GM21786 (cell line): ENCODE measurements at regions not wholly inside any gene's neighbourhood (a gene's known extent, or its start where the extent isn't known, plus 50 kb on each side); places are given as distances from the start of the nearest gene placed in this dataset.

ENCODE experiments used
- ATAC-seq: cut with Tn5 transposase; IDR thresholded peaks from one replicate; pipeline ENCODE4 v1.9.1; 2021; ENCODE audit not compliant: unreplicated experiment

DNA sequence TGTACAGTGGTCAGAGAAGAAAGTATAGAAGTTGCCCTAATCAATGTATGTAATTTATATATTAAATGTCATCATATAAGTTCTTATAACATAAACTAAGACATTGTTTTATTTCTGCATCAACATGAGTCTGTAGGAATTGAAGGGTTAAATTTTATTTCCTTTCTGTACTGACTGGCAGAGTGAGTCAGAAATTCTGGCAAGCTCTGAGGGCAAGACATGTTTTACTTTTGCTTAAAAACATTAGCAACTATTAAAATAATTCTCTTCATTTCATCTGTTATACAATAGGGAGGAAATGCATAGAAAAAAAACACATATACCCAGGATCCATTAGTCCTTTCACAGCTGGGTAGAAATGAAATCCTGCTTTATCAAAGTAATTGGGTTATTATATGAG, 171.4 kb upstream of the ALCAM start:
- ATAC-seq, result no peak

DNA sequence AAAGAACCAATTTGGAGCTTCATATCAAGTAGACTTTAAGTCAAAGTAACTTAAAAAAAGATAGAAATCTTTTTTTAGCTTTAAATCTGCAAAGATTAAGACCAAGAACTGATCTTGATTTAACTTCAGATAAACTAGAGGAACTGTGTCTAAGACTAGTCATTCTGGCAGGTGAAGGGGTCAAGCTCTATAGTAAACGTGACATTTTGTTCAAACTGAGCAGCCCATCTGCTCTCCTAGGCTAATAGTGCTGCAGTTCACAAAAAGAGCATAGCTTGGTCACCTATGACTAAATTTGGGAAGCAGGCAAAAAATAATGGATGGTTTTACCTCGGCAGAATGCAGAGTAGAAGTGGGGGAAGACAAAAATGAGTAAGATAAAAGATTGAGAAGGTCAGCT, 168.8 kb upstream of the ALCAM start:
- ATAC-seq, result no peak

DNA sequence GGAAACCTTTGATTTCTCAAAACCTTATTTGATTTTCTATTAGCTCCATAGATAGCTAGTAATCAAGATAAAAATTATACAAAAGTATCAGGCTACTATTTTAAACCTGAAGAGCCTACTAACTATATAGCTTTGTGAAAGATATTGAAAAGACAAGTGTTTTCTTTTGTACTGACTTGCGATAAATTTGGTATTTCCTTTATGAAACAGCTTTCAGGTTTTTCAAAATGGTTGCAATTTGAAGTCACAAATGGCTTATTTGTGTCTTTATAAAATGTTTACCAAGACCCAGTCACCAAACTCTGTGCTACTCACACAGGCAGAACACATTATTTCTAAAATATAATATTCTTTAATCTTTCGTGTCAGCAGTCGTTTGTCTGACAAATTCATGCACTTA, 167.5 kb upstream of the ALCAM start:
- no peak for ATAC-seq

DNA sequence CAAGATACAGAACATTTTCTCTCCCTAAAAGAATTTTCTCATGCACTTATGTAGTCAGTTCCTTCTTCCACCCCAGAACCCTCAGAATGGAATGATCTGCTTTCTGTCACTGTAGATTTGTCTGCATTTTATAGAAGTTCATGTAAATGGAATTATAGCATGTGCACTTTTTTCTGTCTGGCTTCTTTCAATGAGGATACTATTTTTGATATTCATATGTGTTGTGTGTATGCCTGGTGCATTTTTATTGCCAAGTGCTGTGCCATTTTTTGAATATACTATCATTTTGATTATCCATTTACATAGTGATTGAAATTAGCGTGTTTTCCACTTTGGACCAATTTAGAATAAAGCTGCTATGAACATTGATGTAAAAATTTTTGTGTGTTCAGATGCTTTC, 156.6 kb upstream of the ALCAM start:
- no peak for ATAC-seq

DNA sequence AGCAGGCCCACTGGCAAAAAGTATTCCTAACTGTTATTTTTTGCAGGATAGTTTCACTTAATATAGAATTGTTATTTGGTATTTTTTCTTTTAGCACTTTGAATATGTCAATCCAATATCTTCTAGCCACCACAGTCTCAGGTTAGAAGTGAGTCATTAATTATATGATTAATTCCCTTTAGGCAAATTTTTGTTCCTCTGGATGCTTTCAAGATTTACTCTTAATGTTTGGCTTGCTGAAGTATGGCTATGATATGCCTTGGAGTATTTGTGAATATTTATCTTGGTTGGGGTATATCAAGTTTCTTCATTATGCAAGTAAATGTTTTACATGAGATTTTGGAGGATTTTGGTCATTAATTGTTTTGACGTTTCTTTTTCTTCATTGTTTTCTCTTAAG, 152.1 kb upstream of the ALCAM start:
- ATAC-seq, result no peak

DNA sequence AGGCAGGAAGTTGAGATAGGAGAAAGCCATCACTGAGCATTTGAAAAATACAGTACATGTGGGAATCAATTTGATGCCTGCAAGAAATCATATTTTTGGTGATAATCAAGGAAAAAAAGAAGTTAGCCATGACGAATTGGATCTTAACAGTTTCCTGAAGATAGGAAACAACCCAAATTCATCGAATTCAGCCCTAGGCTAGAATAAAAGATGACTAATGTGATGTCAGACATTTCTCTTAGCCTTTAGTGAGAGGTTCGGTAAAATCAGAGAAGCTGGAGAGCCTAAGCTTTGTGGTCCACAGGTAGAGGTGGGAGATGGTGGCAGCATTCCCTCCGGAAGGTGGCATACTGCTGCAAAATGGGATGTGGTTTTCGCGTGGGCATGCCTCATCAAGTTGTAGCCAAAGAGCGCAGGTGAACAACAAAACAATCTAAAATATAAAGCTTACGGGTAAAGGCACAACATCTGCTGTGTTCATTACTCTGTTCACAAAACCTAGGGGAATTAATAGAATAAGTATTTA, 144.1 kb upstream of the ALCAM start:
- no peak for ATAC-seq

DNA sequence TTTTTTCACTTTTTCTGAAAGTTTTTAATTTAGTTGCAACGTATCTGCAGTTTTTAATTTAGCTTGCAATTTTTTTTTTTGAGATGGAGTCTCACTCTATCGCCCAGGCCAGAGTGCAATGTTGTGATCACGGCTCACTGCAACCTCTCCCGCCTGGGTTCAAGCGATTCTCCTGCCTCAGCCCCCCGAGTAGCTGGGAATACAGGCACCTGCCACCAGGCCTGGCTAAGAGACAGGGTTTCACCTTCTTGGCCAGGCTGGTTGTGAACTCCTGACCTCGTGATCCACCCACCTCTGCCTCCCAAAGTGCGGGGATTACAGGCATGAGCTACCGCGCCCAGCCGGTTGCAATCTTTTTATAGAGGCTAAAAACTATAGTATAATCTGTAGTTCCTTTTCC, 142.9 kb upstream of the ALCAM start:
- ATAC-seq, result no peak

DNA sequence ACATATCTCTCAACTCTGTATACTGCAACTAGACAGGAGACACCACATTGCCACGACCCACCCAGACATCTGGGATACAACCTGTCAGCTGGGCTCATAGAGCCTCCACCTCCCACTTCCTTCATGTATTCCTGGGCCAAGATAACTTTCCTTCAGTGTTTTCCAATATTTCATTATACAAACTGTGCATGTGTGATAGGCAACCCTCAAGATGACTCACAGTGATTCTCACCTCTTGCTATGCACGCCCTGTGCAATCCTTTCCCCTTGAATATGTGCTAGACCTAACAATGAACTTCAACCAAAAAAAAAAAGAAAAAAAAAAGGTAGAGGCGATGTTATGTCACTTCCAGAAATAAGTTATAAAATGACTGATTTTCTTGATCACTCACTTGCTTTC, 138.0 kb upstream of the ALCAM start:
- no peak for ATAC-seq

DNA sequence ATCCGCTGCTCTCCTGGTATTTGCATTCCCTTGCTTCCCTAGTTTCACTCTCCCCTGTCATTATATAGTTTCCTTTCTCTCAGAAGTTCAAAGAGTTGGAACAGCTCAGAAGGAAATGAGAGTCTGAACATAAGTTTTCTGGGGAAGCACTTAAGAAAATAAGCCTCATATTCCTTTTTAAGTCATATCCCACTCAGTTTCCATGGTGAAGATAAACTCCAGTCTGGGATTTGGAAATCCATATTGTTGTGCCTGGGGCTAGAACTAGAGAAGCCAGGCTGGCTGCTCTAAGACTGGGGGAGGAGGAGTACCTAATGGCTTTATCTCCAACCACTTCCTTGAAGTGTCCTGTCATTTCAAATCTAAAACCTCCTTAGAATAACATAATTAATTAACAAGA, 134.2 kb upstream of the ALCAM start:
- no peak for ATAC-seq

DNA sequence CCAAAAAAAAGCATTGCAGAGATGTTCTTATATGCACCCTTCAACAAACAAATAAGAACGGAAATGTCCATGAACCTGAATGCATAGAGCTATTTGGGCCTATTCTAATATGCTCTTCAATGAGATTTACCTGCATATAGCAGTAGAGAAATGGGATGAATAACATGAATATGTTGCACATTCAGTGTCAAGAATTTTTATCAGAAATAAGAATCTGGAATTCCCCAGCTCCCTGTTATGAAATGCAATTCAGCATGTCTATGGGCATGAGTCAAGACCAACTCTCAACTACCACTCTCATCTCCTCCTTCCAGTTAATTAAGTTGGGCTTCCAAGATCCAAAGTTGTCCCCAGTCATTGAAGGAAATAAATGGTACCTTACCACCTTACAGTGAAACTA, 133.7 kb upstream of the ALCAM start:
- ATAC-seq, result no peak

DNA sequence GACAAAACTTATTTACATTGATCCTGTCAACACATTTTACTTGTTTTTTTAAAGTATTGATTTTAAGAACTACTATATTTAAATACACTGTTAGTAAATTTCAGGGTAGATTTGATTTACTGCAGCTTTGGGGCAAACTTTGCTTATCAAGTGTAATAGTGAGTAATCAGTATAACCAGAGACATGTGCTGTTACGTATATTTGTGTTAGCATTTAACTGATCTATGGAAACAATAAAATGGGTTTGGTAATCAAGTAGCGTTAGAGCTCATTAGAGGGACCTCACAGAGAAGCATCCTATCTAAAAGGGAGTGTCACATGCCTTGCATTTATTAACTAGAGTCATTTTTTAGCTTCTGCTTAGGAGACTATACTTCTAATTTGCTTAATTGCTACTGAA, 131.5 kb upstream of the ALCAM start:
- ATAC-seq, result no peak

DNA sequence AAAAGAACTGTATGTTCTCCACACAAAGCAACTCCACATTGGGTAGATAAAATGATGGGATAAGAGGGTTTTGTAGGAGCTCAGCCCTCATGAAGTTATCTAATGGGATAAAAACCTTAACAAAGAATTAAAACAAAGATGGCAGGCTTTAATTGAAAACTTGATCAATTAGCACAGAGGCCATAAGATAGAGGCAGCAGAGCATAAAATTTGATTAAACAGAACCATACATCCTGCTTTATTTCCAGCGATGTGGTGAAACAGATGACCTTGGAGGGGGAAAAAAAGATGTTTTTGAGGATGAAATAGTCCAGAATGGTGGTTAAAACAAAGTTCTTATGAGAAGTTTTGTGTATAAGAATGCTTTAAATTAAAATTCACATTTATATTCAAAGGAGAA, 130.9 kb upstream of the ALCAM start:
- no peak for ATAC-seq

DNA sequence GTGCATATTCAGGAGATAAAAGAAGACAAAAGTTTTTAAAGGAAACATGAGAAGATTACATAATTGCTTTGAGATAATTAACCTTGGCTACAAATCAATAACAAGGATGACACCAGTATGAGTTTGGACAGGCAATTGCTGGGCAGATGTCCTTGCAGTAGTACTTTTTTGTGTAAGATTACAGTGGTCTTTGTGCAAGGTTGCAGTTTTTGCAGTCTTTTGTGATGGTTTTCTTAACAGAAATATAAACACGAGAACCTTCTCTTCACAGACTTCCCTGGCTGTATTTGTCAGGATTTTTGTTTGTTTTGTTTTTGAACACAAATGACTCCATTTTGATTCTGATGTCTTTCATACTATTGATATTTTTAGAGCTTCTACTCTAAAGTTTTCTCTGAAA, 128.3 kb upstream of the ALCAM start:
- ATAC-seq, result no peak

DNA sequence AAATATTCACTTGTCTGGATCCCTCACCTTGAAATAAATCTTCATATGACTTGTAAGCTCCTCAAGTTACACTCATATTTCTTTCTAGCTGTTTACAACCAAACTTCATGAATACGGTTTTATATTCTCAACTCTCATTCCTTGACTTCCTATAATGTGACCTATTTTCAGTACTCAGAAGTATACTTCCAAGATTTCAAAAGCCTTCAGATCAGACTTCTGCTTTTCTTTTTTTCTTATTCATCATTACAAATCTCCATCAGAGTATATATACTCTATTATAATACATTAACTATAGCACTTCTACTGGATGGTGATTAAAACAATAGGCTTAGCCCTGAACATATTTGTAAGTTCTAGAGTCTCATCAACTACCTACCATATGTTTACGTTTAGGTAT, 123.6 kb upstream of the ALCAM start:
- ATAC-seq, result no peak

DNA sequence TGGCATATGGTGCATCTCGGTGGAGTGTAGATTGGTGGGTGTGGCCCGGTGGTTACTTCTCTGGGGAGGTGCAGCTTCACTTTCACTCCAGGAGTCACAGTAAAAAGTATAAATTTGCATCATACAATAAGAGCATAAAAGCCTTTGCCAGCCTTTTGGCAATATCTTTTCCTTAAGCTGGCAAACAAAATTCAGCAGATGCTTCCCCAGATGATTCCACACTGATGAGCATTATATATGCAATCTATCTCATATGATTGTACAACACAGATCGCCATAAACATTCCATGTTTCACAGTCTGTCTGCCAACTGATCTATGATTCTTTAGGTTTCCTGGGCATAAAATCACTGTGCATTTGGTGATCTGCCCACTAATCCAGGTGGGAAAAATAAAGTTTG, 120.2 kb upstream of the ALCAM start:
- no peak for ATAC-seq

DNA sequence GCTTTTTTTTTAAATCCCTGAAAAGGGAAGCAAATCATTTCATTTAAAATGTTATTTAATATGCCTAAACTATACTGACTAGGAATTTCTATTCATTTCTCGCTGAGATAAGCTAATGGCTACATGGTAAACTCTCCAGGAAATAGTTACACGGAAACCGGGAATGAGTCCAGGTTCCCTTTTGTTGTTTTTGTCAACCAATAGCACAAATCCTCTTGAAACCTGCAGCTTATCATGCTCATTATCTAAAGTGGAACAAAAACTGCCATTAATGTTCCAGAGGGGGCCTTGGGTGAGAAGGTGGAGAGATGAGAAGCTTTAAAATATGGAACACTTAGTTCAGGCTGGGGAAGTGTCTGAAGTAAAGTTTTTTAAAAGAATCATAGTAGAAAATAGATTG, 113.5 kb upstream of the ALCAM start:
- no peak for ATAC-seq

DNA sequence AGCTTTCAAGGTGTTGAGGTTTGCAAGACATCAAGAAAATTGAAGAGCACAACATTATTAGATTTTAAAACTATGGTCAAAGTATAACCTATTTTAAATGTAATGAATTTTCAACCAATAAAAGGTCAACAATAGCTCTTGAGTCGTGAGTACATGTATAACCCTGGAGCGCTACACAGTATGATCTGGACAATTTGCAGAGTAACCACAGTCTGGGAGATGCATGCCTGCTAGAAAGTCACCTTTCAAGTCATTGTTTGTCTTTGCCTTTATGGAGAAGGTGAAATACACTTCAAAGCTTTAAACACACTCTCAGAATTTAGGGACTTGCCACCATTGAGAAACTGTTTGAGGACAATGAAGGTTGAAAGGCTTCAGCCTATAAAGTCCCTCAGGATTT, 112.6 kb upstream of the ALCAM start:
- ATAC-seq, result no peak

DNA sequence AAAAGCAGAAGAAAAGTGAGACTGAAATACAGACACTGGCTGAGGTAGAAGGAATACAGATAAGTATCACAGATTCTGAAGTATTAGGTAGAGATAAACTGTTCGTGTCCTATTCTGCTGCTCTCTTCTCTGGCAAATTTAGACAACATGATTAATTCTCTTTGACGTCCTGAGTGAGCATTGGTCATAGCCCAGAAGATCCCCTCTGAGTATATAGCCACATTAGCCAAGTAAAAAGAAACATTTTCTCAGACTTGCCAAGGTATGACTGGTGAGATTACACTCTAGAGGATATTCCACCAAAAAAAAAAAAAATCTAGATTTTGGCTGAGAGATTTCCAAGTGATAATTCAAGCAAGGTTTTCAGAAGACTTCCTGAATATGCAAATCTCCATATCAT, 111.4 kb upstream of the ALCAM start:
- no peak for ATAC-seq

DNA sequence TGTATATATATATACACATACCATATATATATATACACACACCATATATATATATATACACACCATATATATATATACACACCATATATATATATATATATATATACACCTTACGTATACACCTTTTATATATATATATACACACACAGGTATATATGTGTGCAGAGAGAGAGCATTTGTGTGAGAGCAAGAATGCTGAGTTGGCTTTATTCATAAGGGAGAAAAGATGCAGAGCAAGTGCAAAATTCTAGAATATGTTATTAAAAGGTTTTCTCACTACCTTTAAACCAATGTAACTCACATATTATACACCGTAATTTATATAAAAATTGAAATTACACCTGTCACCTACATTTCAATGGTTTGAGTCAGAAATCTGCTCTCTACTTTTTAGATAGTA, 107.2 kb upstream of the ALCAM start:
- no peak for ATAC-seq

DNA sequence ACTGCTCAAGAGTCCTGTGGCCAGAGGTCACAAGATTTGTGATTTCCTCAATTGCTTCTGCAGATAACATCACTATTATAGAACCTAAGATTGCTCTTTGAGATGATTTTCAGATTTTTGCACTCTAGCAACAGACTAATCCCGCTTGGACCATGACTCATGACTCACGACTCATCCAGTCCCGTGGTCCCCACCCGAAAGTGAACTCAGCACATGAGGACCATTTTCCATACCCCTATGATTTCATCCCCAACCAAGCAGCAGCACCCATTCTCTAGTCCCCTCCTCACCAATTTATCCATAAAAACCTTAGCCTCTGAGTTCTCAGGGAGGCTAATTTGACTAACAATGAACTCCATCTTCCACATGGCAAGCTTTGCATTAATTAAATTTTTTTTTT, 106.3 kb upstream of the ALCAM start:
- ATAC-seq, result no peak

DNA sequence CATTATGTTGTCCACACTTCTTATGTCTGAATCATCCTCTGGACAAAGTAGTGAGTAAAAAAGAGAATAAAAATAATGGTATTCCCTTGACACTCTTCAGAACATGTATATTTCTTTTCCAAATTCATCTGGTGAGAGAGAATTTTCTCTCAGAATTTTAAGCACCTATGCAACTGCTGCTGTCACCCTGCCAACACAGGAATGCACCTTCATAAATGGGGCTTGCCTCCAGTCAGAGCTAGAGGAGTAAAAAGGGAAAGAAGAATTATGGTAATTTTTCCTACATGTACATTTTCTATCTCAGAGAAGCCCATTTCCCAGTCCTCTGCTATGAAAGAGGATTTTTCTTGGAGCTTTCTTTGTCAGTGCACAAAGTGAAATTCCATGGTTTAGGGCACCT, 92.2 kb upstream of the ALCAM start:
- ATAC-seq, result no peak

DNA sequence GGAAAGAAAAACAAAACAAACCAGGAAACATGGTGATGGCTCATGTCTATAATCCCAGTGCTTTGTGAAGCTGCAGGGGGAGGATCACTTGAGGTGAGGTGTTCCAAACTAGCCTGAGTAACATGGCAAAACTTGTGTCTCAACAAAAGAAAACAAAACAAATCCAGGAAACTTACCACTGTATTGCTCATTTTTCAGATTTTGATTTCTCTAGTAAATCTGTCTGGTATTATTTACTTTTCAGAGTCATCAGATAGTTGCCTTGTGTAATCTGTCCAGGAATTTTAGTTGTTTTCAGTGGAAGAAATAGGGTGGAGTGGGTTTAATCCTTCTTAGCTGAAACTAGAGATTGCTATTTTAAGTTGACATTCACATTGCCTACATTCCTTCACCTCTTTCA, 91.8 kb upstream of the ALCAM start:
- no peak for ATAC-seq

DNA sequence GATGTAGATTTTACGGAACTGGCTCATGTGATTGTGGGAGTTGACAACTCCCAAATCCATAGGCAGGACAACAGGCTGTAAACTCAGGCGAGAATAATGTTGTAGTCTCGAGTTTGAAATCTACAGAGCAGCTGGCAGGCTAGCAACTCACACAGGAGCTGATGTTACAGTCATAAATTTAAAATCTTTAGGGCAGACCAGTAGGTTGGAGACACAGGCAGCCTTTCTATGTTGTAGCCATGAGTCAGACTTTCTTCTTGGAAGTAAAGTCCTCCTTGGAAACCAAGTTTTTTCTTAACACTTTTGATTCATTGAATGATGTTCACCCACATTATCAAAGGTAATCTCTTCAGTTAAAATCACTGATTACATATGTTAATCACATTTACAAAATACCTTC, 89.1 kb upstream of the ALCAM start:
- no peak for ATAC-seq

DNA sequence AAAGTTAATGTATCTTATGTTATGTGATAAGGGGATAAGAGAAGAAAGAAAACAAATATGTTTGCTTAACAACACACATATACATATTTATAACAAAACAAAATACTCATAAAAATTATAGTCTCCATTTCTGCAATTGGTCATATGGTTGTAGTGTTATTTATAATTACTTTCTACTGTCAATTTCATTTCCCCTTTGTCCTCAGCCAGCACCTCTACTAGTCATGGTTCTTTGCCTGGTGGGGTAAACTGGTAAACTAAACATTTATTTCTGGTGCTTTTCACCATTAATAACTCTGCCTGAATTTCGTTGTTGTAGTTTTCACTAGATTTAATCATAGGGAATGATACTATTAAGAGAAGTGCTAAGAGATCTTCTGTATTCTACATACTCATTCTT, 88.0 kb upstream of the ALCAM start:
- ATAC-seq, result no peak
